GM18907 (cell line): ENCODE measurements at regions not wholly inside any gene's neighbourhood (a gene's known extent, or its start where the extent isn't known, plus 50 kb on each side); places are given as distances from the start of the nearest gene placed in this dataset.

Source experiments
- ATAC-seq: cut with Tn5 transposase; IDR thresholded peaks from one replicate; pipeline ENCODE4 v1.9.1; 2021; ENCODE audit warnings: mild to moderate bottlenecking, moderate library complexity; ENCODE audit not compliant: unreplicated experiment

GRCh38 chr5:105807951-105808350 is 1862.8 kb downstream of the EFNA5 start:
- no peak for ATAC-seq

GRCh38 chr5:105807290-105807689 is 1863.4 kb downstream of the EFNA5 start:
- ATAC-seq = no peak

DNA sequence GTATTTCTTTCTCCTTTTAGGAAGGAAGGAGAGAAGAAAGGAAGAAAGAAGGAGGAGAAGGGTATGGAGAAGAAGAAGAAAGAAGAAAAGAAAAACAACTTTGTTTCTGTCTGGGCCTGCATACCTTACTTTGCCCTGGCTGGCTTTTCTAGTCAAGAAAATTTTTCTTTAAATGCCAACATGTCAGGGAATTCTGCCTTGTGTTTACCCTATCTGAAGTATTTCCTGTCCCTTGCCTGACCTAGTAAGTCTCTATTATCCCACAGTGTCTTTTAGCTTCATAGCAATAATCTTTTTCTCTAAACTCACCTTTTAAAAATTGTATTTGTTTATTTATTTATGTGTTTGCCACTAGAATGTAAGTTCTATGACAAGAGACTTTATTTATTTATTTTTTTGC is 1864.1 kb downstream of the EFNA5 start:
- no peak for ATAC-seq

DNA sequence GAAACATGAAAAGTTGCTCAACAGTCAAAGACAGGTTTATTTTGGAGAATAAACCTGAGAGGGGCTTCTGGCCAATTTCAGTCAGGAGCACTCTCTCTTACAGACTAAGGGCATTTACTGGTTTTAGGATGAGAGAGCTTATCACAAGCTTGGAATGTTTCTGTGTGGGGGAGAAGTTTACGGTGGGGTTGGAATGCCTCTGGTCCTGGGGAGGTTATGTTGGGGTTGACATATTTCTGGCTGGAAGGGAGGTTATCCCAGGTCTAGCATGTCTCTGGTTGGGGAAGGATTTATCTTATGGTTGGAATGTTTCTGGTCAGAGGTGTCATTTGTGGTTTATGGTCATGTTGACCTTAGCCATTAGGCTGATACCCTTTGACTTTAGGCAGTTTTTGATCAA is 1867.3 kb downstream of the EFNA5 start:
- ATAC-seq = no peak

- no peak for ATAC-seq
These were observed 1876.2 kb downstream of the EFNA5 start for GRCh38 chr5:105794578-105794977.

DNA sequence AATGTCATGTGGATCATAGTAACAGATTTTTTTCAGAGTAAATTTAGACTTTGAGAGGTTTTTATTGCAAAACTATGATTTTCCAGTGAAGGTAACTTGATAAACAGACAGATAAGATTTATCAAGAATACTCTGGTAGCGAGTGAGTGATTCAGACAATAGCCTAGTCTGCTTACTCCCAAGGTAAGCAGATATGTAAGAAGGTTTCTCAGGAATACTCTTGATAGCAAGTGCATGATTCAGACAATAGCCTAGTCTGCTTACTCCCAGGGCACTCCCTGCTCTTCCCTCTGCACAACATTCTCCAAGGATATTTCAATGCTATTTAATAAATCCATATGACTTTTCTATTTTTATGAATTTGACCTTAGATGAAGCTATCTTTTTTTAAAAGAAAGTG is 1881.5 kb downstream of the EFNA5 start:
- ATAC-seq = no peak

DNA sequence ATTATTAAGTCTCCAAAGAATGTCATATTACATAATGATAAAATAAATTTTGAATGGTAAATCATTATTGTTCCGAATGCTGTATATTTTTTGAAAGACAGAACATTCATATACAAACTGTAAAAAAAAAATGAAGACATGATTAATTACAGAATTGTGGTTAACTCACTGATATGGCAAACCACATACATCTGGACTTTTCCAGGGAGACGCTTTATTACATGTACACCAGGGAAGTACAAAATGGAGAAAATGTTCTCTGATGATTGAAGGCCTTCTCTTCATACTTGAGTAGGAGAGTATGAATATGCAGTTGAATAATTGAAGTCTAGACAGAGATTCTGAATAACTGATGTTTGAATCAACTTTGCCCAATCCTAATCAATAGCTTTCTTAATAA is 1886.9 kb downstream of the EFNA5 start:
- ATAC-seq = no peak

- no peak for ATAC-seq
These were observed 1888.2 kb downstream of the EFNA5 start for GRCh38 chr5:105782501-105782900.

DNA sequence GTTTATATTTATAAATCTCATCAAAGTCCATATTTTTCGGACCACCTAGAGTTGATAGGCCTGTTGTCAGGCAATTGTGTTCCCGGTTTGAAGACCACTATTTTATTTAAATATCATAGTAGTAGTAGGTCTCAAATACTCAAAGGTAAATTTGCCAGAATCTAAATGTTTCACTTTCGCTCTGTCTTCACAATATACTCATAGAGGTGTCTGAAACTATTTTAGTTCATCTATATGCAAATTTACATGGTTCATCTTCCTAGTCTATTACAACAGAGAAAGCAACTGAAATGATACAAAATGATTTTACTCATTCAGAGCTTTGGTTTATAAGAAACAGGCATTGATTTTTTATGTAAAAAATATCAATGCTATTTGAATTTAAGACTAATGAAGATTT is 1897.5 kb downstream of the EFNA5 start:
- no peak for ATAC-seq

DNA sequence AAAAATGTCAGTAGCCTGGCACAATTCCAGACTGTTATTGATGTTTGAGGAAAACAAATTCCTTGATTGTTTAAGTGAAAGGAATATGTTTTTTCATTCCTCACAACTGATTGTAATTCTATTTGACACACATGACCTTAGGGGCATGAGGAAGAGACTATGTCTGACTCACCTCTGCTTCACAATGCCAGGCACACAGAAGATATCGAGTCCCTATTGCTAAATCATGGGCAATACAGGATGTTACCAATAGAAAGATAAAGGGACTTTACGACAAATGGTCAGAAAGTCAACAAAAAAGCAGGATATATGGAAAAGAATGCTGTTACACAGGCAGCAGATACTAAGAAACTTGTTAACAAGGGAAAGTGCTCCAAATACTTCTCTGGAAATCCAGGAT is 1903.5 kb downstream of the EFNA5 start:
- no peak for ATAC-seq

DNA sequence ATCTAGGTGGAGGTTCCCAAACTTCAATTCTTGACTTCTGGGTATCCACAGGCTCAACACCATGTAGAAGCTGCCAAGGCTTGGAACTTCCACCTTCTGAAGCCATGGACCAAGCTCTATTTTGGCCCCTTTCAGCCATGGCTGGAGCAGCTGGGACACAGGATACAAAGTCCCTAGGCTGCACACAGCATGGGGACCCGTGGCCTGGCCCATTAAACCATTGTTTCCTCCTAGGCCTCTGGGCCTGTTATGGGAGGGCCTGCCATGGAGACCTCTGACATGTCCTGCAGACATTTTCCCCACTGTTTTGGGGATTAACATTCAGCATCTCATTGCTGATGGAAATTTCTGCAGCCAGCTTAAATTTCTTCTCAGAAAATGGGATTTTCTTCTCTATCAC is 1908.0 kb downstream of the EFNA5 start:
- no peak for ATAC-seq

DNA sequence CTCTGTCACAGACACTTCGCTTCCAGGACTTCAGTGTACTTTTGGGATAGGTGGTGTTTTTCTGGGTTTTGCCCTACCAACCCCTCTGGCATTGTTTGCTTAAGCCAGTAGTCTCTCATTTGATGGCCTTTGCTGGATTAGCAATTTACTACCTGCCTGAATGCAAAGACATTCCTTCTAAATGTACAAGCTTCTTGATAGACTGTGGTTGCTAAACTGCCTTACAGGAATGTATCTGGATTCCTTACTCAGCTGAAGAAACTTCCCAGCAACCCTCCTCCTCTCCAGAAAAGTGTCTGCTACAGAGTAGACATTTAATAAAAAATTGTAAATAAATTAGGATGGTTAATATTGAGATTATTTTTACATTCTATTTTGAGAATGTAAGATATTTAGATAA is 1916.7 kb downstream of the EFNA5 start:
- ATAC-seq = no peak

DNA sequence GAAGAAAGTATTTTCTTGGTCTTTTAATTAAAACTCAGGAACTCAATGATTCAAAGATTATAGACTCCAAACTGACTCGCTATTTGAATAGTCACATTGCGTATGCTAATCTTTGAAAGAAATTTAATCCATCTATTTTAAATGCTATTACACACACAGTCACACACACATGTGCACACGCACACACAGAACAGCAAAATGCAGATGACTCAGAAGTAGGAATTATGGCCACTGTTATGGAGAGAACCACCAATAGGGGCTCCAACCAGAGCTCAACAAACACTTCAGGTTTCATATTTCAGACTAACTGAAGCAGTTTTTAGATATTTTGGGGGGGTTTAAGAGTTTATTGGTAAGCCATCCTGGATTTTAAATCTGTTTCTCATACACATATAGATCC is 1917.9 kb downstream of the EFNA5 start:
- ATAC-seq = no peak

GRCh38 chr5:105751908-105752307 is 1918.8 kb downstream of the EFNA5 start:
- no peak for ATAC-seq

DNA sequence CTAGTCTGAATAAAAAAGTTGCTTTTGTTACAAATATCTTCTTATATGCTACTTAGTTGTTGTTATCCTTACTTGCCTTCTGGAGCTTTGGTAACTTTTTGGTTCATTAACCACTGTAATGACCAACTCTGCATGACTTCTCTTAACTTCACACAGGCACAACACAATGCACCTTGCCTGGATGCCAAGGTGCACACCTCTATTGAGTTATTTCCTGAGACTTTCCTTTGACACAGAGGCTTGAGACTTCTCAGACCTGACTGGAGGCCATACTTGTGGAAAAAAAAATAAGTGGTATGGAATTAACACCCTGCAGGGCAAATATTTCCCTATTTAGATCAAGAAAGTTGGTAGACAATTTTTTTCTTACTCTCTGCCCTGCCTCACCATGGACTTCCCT is 1925.6 kb downstream of the EFNA5 start:
- ATAC-seq = no peak

DNA sequence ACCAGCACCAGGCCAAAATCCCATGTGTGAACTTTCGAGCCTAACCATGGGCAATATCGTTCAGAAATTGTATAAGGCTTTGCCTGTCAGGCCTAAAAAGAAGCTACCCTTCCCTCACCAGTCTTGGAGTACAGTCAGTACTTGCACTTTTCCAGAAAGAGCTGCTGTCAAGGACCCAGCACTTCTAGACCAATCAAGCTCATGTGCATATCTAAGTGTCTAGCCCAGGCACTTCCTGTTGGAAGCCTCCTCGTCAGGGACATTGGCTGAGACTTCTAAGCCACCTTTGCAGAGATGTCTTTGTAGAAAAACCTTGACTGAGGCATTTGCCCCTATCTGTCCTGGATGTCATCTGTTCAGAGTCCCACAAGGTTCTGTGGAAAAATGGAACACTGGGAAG is 1930.5 kb downstream of the EFNA5 start:
- no peak for ATAC-seq

DNA sequence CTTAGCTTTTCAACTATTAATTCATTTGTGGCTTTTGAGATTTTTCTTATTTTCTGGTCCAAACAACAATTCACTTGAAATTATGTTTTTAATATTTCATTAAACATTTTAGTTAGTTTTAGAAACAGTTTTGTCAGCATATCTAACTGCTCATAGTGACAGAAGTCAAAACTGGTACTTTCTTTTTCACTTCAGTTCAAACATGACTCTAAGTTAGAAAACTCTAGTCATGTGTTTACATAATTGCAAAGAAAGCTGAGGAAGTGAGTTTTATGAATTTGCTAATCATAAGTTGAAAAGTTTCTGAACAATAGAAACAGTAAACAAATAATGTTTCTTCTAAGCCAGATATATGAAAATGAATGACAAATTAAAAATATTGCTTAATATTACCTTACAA is 1931.0 kb downstream of the EFNA5 start:
- ATAC-seq = no peak

DNA sequence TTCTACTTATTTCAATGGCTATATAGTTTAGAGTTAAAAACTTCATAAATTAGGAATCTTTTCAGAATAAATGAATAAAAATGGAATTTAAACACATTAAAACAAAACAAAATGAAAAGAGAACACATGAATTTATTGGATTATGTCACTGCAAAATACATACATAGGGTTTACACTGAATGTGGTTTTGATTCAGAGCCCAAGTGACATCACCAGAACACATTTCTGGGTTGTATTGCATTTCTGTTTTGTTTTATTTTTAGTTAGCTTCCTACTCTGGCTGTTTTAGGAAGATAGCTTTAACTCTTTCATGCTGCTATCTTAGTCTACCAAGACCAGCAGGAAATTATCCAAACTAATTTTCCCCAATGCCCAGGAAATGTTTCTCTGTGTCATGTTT is 1935.0 kb downstream of the EFNA5 start:
- no peak for ATAC-seq

GRCh38 chr5:105730982-105731381 is 1939.8 kb downstream of the EFNA5 start:
- no peak for ATAC-seq

- ATAC-seq = no peak
These were observed 1944.6 kb downstream of the EFNA5 start for GRCh38 chr5:105726093-105726492.

DNA sequence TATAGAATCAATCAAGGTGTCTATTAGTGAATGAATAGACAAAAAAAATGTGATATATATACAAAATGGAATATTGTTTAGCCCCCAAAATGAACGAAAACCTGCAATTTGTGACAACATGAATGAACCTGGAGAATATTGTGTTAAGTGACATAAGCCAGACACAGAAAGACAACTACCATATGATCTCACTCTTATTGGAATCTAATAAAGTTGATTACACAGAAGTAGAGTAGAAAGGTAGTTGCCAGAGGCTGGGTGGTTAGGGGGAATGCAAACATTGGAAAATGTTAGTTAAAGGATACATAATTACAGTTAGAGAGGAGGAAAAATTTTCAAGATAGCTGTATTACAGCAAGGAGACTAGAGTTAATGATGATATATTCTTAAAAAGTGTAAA is 1962.3 kb downstream of the EFNA5 start:
- no peak for ATAC-seq

DNA sequence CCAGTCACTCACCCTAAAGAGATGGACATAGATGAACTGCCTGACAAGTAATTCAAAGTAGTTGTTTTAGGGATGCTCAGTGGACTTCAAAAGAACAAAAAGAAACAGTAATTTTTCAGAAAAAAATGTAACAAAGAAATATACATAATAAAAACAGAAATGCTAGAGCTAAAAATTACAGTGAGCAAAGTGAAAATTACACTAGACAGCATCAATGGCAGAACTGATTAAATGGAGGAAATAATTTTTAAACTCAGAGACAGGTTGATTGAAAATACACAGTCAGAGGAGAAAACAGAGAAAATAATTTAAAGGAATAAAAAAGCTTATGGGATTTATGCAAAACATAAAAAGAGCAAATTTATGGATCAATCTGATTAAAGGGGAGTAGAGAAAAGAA is 1968.4 kb downstream of the EFNA5 start:
- ATAC-seq = no peak

DNA sequence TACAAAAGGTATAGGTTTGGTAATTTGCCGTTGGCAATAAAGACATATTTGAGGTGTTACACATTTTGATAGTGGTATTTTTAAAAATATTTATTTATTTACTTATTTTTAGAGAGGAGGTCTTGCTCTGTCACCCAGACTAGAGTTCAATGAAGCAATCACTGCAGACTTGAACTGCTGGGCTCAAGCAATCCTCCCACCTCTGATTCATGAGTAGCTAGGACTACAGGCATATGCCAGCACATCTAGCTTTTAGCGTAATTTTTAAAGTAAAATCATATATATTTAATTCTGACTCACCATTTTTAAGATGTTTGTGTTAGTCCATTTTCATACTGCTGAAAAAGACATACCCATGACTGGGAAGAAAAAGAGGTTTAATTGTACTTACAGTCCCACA is 1974.3 kb downstream of the EFNA5 start:
- no peak for ATAC-seq

DNA sequence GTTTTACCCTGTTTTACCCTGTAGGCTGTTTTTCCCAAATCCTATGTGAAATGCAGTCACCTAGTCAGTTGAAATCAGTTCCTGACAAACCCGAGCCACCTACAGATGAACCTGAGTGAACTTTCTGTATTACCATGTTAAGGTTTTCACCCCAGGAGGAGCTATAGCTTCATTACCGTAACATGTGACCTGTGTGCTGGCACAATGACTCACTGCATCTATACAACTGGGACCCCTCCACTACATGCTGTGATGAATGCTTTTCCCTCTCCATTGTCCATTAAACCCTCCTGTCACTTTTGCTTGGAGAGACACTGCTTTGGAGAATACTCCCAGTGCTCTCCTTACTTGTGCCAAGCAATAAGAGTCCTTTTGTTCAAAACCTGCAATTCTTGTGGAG is 1974.8 kb downstream of the EFNA5 start:
- ATAC-seq = no peak
